Loucy (cell line): ENCODE measurements at regions not wholly inside any gene's neighbourhood (a gene's known extent, or its start where the extent isn't known, plus 50 kb on each side); places are given as distances from the start of the nearest gene placed in this dataset.

Experiments used
- H2AFZ ChIP-seq: fragments of 200-600 bp; sonication (generic); 2 replicates; pipeline ENCODE4 v1.6.0; 2016; ENCODE audit warnings: antibody characterized with exemption, mild to moderate bottlenecking, low read length, moderate library complexity
- H3F3A ChIP-seq: fragments of 200-600 bp; 2 replicates; pipeline ENCODE4 v1.6.0; 2016; ENCODE audit warnings: antibody characterized with exemption, low read depth, mild to moderate bottlenecking
- H3K27me3 ChIP-seq: fragments of 200-600 bp; sonication (generic); 2 replicates; pipeline ENCODE4 v1.6.1; 2014; ENCODE audit warnings: low read length, mild to moderate bottlenecking; ENCODE audit not compliant: insufficient read depth, poor library complexity, severe bottlenecking
- H3K36me3 ChIP-seq: fragments of 200-600 bp; sonication (generic); 2 replicates; pipeline ENCODE4 v1.6.1; 2016; ENCODE audit warnings: low read length; ENCODE audit not compliant: insufficient read depth
- H3K4me1 ChIP-seq: fragments of 200-600 bp; sonication (generic); 2 replicates; pipeline ENCODE4 v1.5.1; 2014; ENCODE audit warnings: low read length, mild to moderate bottlenecking; ENCODE audit not compliant: insufficient read depth, poor library complexity, severe bottlenecking
- H3K4me2 ChIP-seq: fragments of 200-600 bp; sonication (generic); 2 replicates; pipeline ENCODE4 v1.6.0; 2014; ENCODE audit warnings: antibody characterized with exemption, low read length, low read depth, mild to moderate bottlenecking; ENCODE audit not compliant: poor library complexity, severe bottlenecking
- H3K4me3 ChIP-seq: fragments of 200-600 bp; sonication (generic); 2 replicates; pipeline ENCODE4 v1.5.1; 2014; ENCODE audit warnings: low read length, mild to moderate bottlenecking, mixed read lengths; ENCODE audit not compliant: poor library complexity, severe bottlenecking
- H3K79me2 ChIP-seq: fragments of 200-600 bp; sonication (generic); 2 replicates; pipeline ENCODE4 v1.6.1; 2014; ENCODE audit warnings: low read length; ENCODE audit not compliant: insufficient read depth
- H3K9ac ChIP-seq: fragments of 200-600 bp; sonication (generic); 2 replicates; pipeline ENCODE4 v1.6.0; 2014; ENCODE audit warnings: mild to moderate bottlenecking, low read depth, low read length, moderate library complexity; ENCODE audit not compliant: poor library complexity, severe bottlenecking
- H3K9me2 ChIP-seq: fragments of 200-600 bp; sonication (generic); replicated peaks from 2 replicates; pipeline ENCODE4 v1.6.1; 2016; ENCODE audit warnings: low read depth, low read length, mixed read lengths
- H3K9me3 ChIP-seq: fragments of 200-600 bp; sonication (generic); 2 replicates; pipeline ENCODE4 v1.6.1; 2014; ENCODE audit warnings: mild to moderate bottlenecking, antibody characterized with exemption, low read length, low read depth; ENCODE audit not compliant: insufficient read depth
- H4K20me1 ChIP-seq: fragments of 200-600 bp; sonication (generic); 2 replicates; pipeline ENCODE4 v1.6.0; 2014; ENCODE audit warnings: antibody characterized with exemption, low read length, mild to moderate bottlenecking; ENCODE audit not compliant: insufficient read depth, poor library complexity, severe bottlenecking
- EZH2phosphoT487 ChIP-seq: fragments of 200-600 bp; IDR thresholded peaks from 2 replicates; pipeline ENCODE4 v1.6.1; 2018; ENCODE audit warnings: antibody characterized with exemption, mild to moderate bottlenecking, moderate library complexity, borderline replicate concordance
- TF ChIP-seq, protein P1 (sequence below): fragments of 200-600 bp; sonication (generic); conservative IDR thresholded peaks from 2 replicates; pipeline ENCODE4 v1.5.1; 2014; ENCODE audit warnings: mild to moderate bottlenecking, antibody characterized with exemption, low read length

DNA sequence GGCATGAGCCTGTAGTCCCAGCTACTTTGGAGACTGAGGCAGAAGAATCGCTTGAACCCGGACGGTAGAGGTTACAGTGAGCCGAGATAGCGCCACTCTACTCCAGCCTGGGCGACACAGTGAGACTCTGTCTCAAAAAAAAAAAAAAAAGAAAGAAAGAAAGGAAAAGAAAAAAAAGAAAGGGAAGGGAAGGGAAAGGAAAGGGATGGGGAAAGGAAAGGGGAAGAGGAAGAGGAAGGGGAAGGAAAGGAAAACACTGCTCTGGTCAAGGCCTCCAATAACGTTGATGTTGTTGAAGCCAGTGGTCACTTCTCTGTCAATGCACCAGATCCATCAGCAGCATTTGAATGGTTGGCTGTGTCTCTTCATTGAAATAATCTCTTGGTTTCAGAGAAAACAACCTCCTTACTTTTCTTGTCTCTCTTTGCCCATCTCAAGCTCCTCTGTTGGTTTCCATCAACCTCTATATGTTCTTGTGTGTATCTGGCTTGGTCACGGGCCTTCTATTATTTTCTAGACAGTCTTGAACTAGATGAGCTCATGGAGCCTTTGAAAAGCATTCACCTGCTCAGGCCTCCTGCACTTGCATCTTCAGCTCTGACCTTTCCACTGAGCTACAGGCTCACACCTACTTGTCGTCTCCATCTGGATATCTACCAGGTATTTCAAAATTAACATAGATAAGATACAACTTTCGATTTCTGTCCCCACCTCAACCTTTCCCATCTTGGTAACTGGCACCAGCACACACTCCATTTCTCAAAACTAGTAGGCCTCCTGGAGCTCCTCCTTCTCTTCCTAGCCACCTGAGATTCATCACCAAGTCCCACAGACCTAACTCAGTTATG is 69.4 kb upstream of the LAPTM4A start:
- H3K9ac ChIP-seq = no peak overlapping the region
- H3K4me1 ChIP-seq = no peaks in the 10 kb centered on the region
- no peaks in the 10 kb centered on the region for H3K36me3 ChIP-seq
- H3K79me2 ChIP-seq = no peaks in the 10 kb centered on the region
- H2AFZ ChIP-seq = no peak overlapping the region
- TF ChIP-seq EZH2phosphoT487 = no peak
- TF ChIP-seq, protein P1, sequence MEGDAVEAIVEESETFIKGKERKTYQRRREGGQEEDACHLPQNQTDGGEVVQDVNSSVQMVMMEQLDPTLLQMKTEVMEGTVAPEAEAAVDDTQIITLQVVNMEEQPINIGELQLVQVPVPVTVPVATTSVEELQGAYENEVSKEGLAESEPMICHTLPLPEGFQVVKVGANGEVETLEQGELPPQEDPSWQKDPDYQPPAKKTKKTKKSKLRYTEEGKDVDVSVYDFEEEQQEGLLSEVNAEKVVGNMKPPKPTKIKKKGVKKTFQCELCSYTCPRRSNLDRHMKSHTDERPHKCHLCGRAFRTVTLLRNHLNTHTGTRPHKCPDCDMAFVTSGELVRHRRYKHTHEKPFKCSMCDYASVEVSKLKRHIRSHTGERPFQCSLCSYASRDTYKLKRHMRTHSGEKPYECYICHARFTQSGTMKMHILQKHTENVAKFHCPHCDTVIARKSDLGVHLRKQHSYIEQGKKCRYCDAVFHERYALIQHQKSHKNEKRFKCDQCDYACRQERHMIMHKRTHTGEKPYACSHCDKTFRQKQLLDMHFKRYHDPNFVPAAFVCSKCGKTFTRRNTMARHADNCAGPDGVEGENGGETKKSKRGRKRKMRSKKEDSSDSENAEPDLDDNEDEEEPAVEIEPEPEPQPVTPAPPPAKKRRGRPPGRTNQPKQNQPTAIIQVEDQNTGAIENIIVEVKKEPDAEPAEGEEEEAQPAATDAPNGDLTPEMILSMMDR = no peak
- no peaks in the 10 kb centered on the region for H3K9me2 ChIP-seq
- H3F3A ChIP-seq = no peaks in the 10 kb centered on the region
- H3K9me3 ChIP-seq = no peaks in the 10 kb centered on the region
- H3K4me3 ChIP-seq = no peak overlapping the region
- no peaks in the 10 kb centered on the region for H4K20me1 ChIP-seq
- H3K4me2 ChIP-seq = no peak overlapping the region
- H3K27me3 ChIP-seq = no peaks in the 10 kb centered on the region

DNA sequence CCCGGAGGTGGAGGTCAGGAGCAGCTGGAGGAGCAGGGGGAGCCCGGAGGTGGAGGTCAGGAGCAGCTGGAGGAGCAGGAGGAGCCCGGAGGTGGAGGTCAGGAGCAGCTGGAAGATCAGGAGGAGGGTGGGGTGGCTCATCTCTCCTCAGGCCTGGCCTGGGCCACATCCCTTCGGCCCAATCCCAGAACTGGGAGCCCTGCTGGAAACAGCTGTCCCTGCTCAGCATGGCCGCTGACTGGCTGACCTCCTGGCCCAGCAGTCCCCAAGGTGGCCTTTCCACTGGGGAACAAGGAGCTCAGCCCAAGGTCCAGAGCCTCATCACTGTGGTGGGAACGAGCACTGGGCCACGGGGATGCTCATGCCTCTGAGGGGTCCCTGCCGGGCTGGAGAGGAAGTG is 66.6 kb upstream of the LAPTM4A start:
- H3K9me3 ChIP-seq = no peaks in the 10 kb centered on the region
- H3F3A ChIP-seq = no peaks in the 10 kb centered on the region
- no peaks in the 10 kb centered on the region for H3K36me3 ChIP-seq
- no peaks in the 10 kb centered on the region for H3K9me2 ChIP-seq
- no peaks in the 10 kb centered on the region for H3K4me1 ChIP-seq
- H2AFZ ChIP-seq = no peak overlapping the region
- no peak overlapping the region for H3K4me2 ChIP-seq
- no peak overlapping the region for H3K9ac ChIP-seq
- H3K4me3 ChIP-seq = no peak overlapping the region
- TF ChIP-seq, protein P1 = no peak
- no peak for TF ChIP-seq EZH2phosphoT487
- no peaks in the 10 kb centered on the region for H4K20me1 ChIP-seq
- H3K27me3 ChIP-seq = no peaks in the 10 kb centered on the region
- H3K79me2 ChIP-seq = no peaks in the 10 kb centered on the region

DNA sequence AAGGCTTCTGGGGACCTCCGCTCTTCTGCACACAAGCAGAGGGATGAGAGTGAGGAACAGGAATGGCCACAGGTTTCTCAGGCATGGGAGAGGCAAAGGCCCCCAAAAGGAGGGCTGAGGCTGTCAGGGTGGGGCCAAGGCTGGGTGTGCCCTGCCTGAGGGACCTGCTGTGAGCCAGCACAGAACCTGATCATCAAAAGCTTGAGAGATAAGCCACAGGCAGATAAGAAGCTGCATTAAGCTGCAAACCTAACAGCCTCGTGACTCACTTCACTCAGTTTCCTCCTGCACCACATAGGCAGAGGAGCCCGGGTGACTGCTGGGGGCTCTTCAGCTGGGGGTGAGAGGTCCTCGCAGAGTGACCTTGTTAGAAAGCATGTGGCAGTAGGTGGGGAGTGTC is 64.5 kb upstream of the LAPTM4A start:
- Histone ChIP-seq H3K9ac (no peak overlapping the region), H4K20me1 (no peaks in the 10 kb centered on the region), H3K9me3 (no peaks in the 10 kb centered on the region), H3K27me3 (no peaks in the 10 kb centered on the region), H3F3A (no peaks in the 10 kb centered on the region), H3K79me2 (no peaks in the 10 kb centered on the region), H3K36me3 (no peaks in the 10 kb centered on the region), H3K9me2 (no peaks in the 10 kb centered on the region), H3K4me1 (no peaks in the 10 kb centered on the region), H3K4me2 (no peak overlapping the region), H2AFZ (no peak overlapping the region), H3K4me3 (no peak overlapping the region)
- no peak for TF ChIP-seq EZH2phosphoT487
- TF ChIP-seq, protein P1 = no peak
